Mammary epithelial cell (primary cell): ENCODE measurements at regions not wholly inside any gene's neighbourhood (a gene's known extent, or its start where the extent isn't known, plus 50 kb on each side); places are given as distances from the start of the nearest gene placed in this dataset.

ENCODE experiments used
- EZH2 ChIP-seq: IDR thresholded peaks from 2 replicates; pipeline ENCODE4 v1.6.1; 2012; ENCODE audit warnings: low read length, inconsistent platforms, borderline replicate concordance
- TF ChIP-seq, protein P1 (sequence below), 2 donors: IDR thresholded peaks in 1 of 2; conservative IDR thresholded peaks in 1 of 2; 2 replicates each; pipeline ENCODE4 v1.5.1; 2011 to 2012; ENCODE audit warnings: inconsistent platforms in 2 of 2, low read length in 2 of 2, mild to moderate bottlenecking in 2 of 2, control low read depth in 1 of 2, low read depth in 1 of 2; ENCODE audit not compliant: insufficient read depth in 1 of 2; ENCODE audit errors: extremely low read depth in 1 of 2

DNA sequence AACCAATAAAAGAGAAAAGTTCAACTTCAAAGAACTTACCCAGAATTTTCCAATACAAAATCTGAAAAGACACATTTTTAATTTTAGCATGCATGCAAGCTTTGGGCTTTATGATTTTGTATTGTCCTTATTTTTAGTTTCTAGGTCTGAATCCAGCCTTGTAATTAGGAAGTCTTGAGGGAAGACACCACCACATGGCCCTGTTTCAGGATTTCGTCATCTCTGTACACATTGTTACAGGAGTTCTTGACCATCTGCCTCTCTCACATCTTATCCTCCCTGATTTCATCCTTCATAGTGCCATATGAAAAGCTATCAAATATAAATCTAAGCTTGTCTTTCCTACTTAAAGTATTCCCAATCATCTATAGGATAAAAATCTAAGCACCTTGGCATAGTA is 176.1 kb downstream of the TXNL1 start:
- TF ChIP-seq, protein P1, sequence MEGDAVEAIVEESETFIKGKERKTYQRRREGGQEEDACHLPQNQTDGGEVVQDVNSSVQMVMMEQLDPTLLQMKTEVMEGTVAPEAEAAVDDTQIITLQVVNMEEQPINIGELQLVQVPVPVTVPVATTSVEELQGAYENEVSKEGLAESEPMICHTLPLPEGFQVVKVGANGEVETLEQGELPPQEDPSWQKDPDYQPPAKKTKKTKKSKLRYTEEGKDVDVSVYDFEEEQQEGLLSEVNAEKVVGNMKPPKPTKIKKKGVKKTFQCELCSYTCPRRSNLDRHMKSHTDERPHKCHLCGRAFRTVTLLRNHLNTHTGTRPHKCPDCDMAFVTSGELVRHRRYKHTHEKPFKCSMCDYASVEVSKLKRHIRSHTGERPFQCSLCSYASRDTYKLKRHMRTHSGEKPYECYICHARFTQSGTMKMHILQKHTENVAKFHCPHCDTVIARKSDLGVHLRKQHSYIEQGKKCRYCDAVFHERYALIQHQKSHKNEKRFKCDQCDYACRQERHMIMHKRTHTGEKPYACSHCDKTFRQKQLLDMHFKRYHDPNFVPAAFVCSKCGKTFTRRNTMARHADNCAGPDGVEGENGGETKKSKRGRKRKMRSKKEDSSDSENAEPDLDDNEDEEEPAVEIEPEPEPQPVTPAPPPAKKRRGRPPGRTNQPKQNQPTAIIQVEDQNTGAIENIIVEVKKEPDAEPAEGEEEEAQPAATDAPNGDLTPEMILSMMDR (conservative IDR thresholded peaks at IDR 0.05 in 1 of 2, IDR thresholded peaks at IDR 0.05 in 1 of 2; ENCODE audit: extremely low read depth in 1 of 2, insufficient read depth in 1 of 2, low read depth in 1 of 2, low read length in 2 of 2): no peak
- no peak for TF ChIP-seq EZH2
